HG03108 (cell line): ENCODE measurements at regions not wholly inside any gene's neighbourhood (a gene's known extent, or its start where the extent isn't known, plus 50 kb on each side); places are given as distances from the start of the nearest gene placed in this dataset.
"Not testable (repeated sequence)": the region's sequence is repeated elsewhere in the genome, so short reads cannot be mapped to it uniquely, and the experiment has no call there.

ENCODE experiments used
- ATAC-seq: cut with Tn5 transposase; IDR thresholded peaks from one replicate; pipeline ENCODE4 v1.9.1; 2021; ENCODE audit warnings: moderate library complexity; ENCODE audit not compliant: unreplicated experiment

- ATAC-seq: no peak
Observed at GRCh38 chr10:11691319-11691755, 50.8 kb upstream of the ECHDC3 start.

DNA sequence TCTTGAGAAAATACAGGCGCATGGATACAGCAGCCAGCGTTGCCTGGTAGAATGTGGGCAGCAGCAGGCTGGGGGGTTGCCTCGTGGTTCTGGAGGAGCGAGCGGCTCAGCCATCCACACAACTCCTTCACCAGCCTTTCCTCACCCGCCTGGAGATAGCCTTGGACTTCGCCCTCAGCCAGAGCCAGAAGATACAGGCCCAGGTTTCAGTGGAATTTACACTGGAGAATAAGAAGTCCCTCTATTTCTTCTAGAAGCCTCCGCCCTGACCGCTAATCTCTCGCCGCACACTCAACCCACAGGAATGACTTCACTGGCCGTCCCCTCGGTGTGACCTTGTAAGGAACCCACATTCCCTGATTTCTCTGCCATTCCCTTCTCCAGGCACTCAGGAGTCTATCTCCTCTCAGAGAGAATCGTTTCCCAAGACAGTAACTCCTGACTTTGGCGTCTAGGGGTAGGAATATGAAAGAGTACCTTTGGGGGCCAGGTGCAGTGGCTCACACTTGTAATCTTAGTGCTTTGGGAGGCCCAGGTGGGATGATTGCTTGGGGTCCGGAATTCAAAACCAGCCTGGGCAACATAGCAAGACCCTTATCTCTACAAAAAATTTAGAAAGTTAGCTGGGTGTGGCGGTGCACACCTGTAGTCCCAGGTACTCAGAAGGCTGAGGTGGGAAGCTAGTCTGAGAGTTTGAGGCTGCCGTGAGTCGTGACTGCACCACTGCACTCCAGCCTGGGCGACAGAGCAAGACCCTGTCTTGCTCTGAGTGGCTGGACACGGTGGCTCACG lies 52.0 kb upstream of the ECHDC3 start:
- no peak for ATAC-seq

GRCh38 chr10:11688448-11688795 lies 53.8 kb upstream of the ECHDC3 start:
- not testable (repeated sequence) for ATAC-seq

GRCh38 chr10:11687779-11688447 lies 54.3 kb upstream of the ECHDC3 start:
- ATAC-seq: no peak

DNA sequence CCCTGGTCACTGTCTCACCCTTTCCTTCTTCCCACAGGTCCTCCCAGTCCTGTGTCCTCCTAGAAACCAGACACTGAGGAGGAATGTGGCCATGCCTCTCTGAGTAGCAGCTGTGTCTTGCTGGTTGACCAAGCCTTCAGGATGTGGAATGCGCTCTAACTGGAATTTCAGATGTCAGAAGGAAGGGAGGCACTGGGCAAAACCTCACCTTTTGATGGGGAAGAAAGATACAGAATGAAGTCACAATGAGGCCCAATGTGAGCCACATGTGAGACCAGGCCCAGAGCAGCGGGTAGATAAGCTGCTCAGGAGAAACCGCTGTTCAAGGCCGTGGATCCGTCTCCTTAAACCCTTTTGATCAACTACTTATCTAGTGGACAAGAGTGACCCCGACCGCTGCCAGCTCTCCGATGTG lies 54.8 kb upstream of the ECHDC3 start:
- no peak for ATAC-seq

GRCh38 chr10:11685787-11686218 lies 56.4 kb upstream of the ECHDC3 start:
- ATAC-seq: no peak

GRCh38 chr10:11684717-11685645 lies 57.2 kb upstream of the ECHDC3 start:
- ATAC-seq: peak; percentile 66

DNA sequence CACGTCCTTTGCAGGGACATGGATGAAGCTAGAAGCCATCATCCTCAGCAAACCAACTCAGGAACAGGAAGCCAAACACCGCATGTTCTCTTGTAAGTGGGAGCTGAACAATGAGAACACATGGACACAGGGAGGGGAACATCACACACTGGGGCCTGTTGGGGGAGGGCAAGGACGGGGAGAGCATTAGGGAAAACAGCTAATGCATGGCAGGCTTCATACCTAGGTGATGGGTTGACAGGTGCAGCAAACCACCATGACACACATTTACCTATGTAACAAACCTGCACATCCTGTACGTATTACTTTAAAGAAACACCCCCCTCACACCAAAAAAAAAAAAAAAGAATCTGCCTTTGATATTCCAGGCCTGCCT lies 57.9 kb upstream of the ECHDC3 start:
- peak; percentile 2 for ATAC-seq

DNA sequence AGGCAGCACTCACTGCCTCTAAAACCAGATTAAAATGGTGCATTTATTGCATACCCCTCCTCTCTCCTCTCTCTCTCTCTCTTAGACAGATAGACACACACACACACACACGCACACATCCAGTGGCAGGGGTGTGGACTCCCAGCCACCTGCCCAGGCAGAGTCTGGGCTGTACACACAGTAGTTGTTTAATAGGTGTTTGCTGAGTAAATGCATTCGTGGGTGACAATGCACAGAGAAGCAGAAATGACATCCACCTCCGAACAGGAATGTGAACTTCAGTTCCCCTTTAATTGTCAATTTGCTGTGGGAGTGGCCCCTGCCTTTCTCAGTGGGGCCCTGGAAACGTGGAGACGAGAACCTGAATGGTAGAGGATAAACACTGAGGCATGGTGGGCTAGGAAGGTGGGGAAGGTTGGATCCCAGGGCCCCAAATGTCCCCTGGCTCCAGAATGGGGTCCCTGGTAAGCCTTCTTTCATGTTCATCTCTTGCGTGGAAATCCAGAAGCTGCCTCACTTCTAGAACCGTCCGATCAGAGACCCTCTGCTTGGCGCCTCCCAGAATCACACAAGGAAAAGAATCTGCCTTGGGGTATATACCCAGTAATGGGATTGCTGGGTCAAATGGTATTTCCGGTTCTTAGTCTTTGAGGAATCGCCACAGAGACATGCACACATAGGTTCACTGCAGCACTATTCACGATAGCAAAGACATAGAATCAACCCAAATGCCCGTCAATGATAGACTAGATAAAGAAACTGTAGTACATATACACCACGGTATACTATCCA lies 58.5 kb upstream of the ECHDC3 start:
- no peak for ATAC-seq

GRCh38 chr10:11682851-11683250 lies 59.3 kb upstream of the ECHDC3 start:
- no peak for ATAC-seq

- no peak for ATAC-seq
Observed at GRCh38 chr10:11682267-11682683, 59.9 kb upstream of the ECHDC3 start.

GRCh38 chr10:11680496-11680895 lies 61.7 kb upstream of the ECHDC3 start:
- ATAC-seq: no peak

DNA sequence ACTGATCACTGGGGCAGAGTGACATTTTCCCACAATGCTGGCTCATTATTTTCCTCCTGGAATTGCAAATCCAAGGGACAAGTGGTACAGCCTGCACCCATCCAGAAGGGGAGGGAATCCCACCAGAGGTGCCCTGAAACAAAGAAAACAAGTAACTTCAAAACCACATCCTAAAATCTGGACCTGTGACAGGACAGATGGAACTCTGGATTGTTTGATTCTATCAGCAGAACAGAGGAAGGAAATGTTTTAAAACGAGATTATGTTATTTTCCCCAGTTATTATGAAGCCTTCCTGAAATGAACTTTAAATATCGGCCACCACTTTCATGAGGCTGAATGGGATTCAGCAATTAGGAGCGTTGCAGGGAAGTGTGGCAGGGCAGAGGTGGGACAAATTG lies 62.2 kb upstream of the ECHDC3 start:
- no peak for ATAC-seq

- peak; percentile 78 for ATAC-seq
Observed at GRCh38 chr10:11678074-11678793, 63.9 kb upstream of the ECHDC3 start.

GRCh38 chr10:11677480-11677879 lies 64.7 kb upstream of the ECHDC3 start:
- no peak for ATAC-seq

DNA sequence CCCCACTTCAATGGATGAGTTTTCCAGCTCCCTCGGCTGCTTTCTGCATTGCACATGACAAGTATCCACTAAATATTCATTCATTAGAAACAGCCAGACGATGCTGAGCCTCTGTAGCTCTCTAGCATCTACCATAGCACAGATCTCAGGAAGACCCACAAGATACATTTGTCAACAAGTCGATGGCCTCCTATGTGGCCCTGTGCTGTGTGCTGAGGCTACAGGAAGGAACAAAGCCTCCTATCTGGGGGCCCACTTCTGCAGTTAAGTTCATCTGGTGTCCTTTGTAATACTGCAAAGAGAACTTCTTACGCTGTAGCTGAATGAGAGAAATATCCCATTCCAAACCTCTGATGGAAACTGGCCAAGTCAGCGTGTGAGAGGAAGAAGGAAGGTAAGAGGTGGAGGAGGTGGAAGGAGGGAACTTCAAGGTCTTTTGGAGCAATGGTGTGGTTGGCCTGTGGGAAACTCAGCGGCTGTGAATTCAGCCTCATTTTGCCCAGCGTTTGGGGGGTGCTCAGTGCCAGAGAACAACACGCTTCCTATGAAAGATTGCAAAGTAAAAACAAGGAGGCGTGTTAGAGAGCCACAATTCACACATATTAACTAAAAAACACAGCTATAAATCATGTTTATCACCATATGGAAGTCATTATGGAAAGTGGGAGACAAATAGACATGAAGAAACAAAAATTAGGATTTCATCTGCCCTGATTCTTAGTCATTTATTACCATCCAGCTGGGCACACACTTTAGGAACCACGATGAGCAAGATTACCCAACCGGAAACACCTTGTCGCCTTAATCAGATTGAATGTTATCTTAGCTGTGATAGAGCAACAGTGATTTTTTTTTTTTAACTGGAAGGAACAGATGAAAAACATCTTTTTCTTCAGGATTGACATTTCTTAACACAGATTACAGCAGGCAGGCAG lies 62.2 kb upstream of the USP6NL start:
- ATAC-seq: no peak

- ATAC-seq: no peak
Observed at GRCh38 chr10:11672836-11673235, 61.4 kb upstream of the USP6NL start.

GRCh38 chr10:11670381-11670780 lies 58.9 kb upstream of the USP6NL start:
- ATAC-seq: no peak
